Amygdala (tissue), 56 donors: ENCODE measurements at regions not wholly inside any gene's neighbourhood (a gene's known extent, or its start where the extent isn't known, plus 50 kb on each side); places are given as distances from the start of the nearest gene placed in this dataset.

Experiments
- DNase-seq, 56 donors: peaks; one replicate each; lab custom pipeline; 2025; lab: John Stamatoyannopoulos, UW

DNA sequence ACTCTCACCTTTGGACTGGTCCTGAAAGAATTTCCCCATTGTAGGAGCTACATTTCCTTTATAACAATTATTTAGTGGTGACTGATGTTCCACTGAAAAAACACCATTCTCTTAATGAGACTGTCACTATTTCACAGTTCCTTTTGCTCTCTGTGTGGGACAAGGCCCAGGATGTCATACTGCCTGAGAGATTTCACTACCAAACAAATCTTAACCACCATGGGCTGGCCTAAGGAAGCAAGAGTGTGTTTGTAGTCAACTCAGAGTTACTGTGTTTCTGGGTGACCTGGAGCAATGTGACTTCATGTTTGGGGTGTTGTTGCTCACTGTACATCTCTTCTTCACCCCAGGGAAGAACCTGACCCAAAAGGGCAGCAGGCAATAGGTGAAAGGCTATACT is 50.1 kb upstream of the ZNF608 start:
- DNase-seq, result no peak

DNA sequence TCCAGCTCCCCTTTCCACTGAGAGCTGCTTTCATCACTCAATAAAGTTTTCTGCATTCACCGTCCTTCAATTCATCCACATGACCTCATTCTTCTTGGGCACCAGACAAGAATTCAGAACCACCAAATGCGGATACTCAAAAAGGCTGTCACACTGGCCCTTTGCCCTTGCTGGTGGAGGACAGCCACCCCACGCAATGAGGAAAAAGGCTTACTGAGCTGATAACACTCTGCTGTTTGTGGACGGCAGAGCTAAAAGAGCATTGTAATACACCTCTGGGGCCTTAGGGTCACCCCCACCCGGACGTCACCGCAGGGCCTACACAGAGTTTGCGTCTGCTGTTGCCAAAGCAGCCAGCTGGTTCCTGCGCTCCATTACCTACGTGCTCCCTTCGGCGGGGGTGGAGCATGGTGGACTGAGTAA is 51.2 kb upstream of the ZNF608 start:
- no peak for DNase-seq

DNA sequence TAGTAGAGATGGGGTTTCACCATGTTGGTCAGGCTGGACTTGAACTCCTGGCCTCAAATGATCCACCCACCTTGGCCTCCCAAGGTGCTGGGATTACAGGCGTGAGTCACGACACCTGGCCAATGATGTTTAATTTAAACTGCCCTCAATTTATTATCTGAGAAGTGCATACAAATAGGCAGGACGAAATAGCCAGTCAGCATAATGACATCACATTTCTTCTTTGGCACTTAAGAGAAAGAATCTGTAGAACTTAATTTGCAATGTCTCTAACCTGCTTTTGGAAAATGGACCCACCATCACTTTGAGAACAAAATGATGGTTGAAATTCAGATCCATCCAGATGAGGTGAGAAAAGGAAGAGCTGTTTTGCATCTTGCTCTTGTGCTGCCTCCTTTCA is 52.5 kb upstream of the ZNF608 start:
- no peak for DNase-seq

DNA sequence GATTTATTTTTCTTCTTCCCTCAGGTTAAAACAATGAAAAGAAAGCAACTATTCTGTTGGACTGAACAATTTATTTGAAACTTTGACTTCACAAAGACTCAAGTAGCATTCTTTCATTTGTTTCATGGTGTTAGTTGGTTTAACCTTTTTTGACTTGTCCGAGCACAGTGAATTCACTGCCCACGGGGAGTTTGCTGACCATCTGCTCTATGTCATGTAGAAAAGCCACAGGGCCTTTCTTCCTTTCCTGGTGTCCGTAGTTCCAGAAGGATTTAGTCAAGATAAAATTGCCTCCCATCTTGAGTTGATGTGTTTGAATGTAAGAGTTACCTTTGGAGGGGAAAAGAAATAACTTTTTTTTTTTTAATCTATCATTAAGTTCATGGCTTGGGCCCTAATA is 55.1 kb upstream of the ZNF608 start:
- no peak for DNase-seq

DNA sequence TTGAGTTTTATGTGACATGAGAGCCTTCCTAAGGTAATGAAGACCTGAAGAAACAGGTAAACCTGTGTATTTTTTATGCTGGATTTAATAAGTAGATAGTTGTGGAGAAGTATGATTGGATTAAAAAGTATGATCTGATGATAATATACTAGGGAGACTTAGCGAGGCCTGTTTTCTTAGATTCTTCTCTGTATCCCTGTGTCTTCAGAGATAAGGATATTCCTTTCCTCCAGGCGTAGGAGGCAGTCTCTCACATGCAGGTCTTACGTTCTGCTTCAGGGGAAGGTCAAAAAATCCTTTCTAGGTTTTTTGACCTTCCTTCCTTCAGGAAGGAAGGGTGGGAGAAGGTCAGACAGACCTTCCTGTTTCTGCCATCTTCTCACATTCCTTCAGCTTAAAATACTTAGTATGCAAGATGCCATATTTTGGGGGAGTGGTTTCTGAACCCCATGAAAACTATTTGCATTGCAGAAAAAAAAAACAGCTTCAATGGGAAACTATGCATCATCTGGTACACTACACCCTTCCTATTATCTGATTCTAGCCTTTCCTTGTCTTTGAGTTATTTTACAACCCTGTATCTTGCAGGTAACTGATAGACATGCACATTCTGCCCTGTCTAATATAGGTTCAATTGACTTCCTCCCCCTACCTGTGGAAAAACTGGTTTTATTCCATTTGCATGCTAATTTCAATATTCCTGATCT is 57.3 kb upstream of the ZNF608 start:
- DNase-seq, result no peak

DNA sequence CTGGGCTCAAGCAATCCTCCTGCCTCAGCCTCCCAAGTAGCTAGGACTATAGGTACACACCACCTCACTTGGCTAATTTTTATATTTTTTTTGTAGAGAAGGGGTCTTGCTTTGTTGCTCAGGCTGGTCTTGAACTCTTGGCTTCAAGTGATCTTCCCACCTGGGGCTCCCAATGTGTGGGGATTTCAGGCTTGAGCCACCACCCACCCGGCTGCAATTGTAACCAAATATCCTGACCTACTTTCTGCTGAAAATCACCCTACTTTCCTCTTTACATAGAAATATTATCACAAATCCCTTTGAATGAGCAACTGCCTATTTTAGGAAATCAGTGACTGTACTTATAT is 59.6 kb upstream of the ZNF608 start:
- no peak for DNase-seq

DNA sequence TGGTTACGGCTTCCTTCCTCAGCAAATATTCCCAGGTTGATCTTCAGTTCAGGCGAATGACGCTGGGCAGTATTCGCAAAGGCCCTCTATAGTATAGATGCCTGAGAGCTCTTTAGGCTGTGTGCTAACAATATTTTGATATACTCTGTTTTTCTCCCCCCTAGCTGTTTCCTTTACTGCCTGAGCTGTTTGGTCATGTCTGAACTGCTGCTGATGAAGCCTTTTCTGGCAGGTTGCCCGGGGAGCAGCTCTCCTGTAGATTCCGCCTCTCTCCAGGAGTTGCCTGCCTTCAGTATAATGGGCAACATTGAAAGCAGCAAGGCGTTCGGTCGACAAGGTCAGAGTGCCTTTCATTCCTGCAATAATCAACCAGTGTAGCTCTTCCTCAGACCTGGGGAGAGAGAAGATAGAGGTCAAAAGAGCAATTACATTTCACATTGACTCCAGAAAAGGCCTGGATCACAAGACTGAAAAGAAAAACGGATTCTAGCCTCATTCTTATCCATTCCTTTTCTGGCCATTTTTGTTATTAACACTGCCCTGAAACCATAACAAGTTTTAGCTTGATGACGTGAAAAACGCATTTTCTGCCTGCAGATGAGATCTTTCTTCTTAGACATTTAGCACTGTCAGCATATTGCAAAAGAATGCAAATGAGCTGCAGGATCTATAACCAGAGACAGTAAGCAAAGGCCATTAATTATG is 60.1 kb upstream of the ZNF608 start:
- DNase-seq, result peak in 43 of 56 donors; percentile 2 to 89 (median 32)

DNA sequence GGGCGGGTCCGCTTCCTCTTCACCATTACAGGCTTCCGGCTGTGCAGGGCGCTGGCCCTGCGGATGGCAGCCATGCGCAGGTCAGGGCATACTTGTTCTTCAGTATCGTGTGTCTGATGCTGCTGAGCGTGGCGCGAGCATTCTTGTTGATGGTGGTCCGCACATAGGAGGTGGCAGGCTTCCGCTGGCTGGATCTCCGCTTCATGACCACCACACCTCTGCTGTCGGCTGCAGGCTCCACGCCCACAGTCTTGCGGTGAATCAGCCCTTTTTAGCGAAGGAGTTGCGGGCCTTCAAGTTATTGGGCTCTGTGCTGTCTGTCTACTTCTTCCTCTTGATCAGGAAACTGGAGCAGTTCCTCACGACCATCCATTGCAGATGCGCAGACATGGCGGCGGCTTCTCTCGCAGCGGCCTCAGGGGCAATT is 62.4 kb upstream of the ZNF608 start:
- DNase-seq, result no peak

DNA sequence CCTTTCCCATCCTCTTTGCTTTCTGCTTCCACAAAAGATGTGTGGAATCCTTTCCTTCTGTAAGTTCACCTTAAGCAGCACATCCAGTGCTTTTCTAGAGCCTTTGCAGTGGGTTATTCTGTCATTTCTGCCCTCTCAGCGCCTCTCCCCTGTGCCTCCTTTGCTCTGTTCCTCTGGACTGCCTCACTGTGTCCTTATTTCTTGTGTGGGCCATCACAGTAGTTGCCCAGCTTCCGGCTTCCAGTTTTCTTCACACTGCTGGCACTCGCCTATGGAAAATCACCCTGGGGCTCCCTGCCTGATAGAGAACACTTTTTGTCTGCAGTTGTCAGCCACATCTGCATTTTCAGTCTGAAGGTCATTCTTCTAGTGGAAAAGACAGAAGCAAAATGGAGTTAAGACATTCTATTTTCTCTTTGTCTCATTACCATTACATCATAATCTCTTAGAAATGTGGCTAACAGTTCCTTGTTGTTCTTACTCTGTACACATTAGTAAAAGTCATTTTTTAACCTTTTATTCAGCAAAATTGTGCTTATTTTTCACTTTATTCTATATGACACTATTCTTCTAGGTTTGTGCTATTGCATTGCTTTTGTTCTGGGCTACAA is 64.1 kb upstream of the ZNF608 start:
- peak in 3 of 56 donors; percentile 7 to 19 (median 16) for DNase-seq

DNA sequence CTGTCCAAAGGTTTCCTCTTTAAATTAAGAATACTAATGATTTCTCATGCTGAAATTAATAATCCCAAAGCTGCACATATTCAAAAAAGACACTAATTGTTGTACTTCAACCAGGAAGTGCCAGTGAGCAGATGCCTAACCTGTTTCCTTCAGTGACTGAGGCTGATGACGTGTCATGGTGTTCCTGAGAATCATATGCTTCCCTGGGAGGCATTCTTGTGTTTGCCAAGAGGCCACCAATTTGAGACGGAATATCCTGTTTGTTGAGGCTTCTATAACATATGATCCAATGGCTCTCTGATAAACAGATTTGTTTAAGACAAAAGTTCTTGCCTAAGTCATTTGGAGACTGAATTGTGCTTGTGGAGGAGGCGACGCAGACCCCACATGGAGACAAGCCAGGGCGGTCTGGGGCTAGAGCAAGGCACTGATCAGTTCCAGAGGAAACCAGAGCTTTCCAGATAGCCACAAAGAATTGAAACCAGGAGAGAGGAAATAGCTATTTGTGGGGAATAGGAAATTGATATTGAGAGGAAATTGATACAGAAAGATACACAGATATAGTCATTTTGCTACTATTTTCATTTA is 66.4 kb upstream of the ZNF608 start:
- DNase-seq, result no peak

DNA sequence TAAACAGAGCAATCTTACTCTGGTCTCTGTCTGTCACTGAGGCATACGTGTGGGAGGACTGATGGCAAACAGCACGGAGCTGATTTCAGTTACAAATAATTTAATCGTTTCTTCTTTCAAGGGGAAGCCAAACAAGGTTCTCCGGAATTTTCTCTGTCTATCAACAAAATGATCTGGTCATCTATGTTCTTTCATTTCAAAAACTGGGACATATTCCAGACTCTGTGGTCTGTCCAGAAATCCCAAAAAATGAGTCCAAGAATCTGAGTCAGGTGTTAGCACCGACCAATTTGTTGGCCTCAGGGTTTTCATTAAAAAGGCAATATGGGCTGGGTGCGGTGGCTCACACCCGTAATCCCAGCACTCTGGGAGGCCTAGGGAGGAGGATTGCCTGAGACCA is 69.9 kb upstream of the ZNF608 start:
- DNase-seq, result no peak

DNA sequence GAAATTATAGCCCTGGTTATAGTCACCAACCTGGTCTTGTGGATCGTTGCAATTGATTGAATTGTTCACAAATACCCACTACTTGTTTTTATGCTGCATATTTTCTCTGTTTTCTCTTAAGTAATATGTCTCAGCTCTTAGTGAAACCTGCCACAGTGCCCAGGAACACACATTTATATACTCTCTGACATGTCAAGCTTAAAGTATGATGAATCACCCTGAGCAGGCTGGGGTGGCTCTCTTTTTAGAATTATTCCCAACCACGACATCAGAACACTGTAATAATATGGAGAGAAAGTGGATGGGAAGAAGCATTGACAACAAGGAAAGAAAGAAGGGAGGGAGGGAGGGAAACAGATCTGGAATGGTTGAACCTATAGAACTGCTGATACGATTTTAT is 72.8 kb upstream of the ZNF608 start:
- no peak for DNase-seq

DNA sequence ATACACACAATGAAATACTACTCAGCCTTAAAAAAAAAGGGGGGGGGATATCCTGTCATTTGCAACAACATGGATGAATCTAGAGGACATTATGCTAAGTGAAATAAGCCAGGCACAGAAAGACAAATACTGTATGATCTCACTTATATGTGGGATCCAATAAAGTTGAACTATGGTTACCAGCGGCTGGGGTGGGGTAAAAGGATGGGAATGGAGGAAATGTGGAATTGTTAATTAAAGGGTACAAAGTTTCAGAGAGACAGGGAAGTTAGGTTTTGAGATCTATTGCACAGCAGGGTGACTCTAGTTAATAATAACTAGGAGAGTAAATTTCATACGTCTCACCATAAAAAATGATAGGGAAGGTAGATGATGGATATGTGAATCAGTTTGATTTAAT is 76.2 kb upstream of the ZNF608 start:
- no peak for DNase-seq

DNA sequence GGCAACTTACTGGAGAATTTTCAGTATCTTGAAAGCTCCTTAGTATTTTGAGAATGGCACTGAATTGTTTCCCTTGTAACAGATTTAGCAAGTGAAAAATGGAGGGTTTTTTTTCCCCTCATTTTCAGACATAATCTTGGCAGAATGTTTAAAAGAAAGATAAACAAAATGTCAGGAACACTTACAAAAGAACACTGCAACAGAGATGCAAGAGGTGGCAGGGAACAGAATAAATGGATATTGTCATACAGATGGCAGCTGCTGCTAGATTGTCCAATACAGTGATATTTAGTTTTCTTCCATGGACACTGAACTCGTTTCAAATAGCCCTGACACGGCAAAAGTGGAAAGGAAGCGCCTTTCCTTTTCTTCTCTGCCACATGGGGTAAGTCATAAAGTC is 76.9 kb upstream of the ZNF608 start:
- DNase-seq, result peak in 1 of 56 donors; percentile 2

DNA sequence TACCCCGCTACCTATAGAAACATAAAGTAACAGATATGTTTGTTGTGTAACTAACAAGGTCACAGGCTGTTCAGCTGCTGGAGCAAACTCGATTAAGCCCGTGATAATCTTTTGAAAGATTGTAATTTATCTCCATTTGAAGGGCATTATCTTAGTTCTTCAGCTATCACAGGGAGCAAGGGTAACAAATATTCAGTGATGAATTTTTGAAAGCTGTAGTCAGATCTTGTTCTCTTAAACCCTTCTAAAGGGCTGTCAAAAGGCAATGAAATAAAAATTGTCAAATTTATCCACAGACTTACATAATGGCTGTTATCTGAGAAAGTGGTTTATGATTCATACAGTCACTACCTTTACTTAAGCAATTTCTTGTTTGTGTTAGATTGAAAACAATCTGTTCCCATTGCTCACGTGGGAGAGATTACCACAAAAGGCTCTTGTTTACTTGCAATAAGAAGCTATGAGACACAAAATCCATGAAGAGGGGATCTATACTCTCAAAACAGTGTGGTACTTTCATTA is 78.3 kb upstream of the ZNF608 start:
- DNase-seq, result peak in 1 of 56 donors; percentile 31

DNA sequence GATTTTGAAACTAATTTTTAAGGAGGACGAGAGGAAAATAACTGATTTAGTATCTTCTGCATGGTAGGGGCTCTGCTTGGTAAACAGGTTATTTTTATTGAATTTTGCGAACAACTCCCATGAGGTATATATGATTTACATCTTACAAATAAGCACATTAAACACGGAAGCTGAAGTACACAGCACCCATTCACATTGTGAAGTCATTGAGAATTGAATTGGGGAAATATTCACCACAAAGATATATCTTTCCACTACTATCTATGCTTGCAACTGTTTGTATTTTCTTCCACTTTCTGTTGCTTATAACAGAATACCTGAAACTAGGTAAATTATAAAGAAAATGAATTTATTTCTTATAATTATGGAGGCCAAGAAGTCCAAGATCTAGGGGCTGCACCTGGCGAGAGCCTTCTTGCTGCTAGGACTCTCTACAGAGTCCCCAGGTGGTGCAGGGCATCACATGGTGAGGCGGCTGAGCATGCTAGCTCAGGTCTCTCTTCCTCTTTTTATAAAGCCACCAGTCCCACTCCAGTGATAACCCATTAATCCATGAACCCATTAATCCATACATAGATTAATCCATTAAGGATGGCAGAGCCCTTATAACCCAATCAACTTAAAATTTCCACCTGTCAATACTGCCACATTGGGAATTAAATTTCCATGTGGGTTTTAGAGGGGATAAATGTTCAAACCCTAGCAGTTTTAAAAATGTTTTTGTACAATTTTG is 79.0 kb upstream of the ZNF608 start:
- DNase-seq, result no peak

DNA sequence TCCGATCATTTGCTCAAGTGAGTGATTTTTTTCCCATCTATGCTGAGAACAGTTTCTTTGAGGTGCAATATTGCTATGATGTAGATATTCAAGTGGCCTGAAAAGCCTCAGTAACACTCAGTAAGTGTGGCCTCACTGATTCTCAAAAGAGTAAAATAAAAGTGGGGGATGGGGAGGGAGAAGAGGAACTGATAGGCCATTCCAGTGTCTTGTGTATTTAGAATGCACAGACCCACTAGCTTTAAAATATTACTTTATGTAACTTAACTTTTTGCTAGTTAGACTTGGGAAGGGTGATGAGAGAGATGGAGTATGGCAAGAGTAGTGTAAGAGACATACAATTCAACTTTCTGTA is 79.5 kb upstream of the ZNF608 start:
- DNase-seq, result no peak

DNA sequence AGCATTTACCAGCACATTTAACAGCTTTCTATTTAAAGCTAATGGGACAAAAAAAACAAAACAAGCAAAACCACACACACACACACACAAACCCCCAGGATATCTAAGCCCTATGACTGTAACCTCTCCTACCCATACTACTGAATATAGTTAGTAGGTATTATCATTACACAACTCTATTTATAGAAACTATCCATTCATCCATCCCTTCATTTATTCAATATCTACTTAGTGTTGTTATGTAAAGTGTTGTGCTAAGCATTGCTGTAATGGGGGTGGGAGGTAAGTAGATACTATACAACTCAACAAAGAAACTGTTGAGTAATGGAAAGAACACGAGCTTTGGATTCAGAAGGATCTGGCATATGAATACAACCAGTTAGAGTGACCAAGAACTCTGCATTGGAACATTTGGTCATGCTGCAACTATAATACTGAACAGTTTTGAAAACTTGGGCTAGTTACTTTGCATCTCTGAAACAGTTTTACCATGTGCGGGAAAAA is 82.3 kb upstream of the ZNF608 start:
- no peak for DNase-seq

DNA sequence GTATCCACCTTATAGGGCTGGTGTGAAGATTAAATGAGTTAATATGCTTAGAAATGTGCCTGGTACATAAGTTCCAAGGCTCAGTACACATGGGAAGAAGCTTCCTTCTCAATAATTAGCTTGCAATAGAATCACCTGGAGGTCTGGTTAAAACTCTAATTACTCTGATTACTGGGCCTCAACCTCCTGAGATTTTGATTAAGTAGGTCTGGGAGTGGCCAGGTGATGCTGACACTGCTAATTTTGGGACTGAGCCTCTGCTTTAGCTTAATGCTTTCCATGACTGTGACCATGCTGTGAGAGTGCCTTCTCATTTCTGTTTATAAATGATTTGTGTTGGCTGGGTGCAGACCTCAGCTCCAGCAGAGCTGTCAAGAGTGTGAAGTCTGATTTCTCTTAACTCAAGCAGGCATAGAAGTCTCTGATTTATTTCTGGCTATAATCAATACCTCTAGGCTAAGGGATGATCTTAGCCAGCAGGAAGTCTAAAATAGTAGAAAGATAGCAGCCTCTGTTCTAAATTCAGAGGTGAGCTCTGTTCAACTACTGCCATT is 85.3 kb upstream of the ZNF608 start:
- DNase-seq, result no peak

DNA sequence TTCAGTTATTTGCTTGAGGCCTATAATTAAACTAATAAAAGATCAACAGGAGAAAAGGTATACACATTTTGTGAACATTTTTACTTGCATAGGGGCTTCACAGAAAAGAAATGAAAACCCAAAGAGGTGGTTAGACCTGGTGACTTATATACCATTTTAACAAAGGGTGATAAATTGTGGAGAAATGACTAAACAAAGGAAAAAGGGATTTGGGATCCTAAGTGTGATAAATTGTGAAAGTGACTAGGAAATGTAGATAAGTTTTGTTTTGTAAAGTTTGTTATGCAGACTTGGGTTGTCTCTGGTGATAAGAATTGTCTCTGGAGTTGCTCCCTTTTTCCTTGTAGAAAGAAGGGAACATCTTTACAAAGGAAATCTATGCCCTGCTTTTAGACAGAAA is 86.1 kb upstream of the ZNF608 start:
- DNase-seq, result no peak
